ENCODE measurements at regions not wholly inside any gene's neighbourhood (a gene's known extent, or its start where the extent isn't known, plus 50 kb on each side); places are given as distances from the start of the nearest gene placed in this dataset.

DNA sequence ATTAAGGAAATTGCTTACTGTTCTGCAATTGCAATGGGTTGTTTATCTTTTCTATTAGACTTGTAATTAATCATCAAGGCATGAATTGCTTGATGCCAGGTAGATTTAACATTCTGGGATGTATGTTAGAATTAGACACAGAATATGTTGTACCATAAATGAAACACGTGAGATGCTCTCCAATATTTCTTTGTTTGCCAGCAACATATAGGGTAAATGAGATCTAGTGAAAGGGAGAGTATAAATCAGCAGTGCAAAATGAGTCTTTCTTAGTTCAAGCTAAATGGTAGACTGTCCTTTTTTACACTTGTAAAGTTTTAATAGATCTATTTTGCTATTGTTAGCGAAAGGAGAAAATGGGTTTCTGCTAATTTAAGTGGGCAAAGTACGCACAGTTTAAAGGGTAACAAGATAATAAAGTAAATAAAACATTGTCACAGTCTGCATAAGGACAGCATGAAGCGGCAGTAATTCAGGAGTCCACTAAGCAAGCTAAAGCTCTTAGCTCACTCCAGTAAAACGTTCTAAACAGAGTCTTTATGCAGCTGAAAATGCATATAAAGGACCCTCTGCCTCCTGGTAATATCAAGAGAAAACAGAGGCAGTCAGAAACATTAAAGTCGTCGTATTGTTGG, 1137.1 kb downstream of the OLFM4 start:
- DNase-seq: no peak

GRCh38 chr13:54173996-54174395, 1145.4 kb downstream of the OLFM4 start:
- DNase-seq: no peak

DNA sequence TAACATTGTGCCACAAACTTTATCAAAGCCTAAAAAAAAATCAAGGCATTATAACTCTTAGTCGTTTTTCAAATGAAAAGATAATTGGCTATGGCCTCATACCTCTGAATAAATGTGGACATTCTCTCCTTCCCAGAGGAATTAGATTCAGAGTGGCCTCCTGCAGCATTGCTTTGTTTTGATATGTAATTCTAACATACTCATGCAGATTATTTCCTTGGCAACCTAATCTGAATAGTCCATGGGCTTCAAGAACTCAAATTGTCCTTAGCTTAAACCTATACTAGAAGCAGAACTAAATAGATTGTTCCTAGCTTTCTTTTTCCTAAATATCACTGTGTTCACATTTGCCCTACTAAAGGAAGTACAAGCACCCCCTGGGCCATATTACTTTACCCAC, 1146.9 kb downstream of the OLFM4 start:
- DNase-seq: no peak

- DNase-seq: no peak
Observed at GRCh38 chr13:54177466-54177865, 1148.9 kb downstream of the OLFM4 start.

DNA sequence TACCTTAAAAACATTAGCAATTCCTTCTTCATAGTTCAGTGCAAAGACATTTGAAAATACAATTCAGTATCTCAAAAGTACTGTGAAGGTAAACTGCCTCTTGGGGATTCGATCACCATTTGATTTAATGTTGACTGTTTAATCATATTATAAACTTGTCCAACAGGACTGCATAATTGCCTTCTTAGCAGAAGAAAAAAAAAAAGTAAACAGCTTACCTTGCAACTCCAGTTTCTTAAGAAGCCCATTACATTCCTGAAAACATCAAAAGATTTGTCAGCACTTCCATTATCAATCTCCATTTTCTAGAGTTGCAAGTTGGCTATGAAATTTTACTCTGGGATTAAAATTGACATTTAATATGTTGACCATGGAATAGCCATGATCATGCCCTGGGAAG, 1154.6 kb downstream of the OLFM4 start:
- no peak for DNase-seq

GRCh38 chr13:54183728-54184127, 1155.1 kb downstream of the OLFM4 start:
- no peak for DNase-seq

DNA sequence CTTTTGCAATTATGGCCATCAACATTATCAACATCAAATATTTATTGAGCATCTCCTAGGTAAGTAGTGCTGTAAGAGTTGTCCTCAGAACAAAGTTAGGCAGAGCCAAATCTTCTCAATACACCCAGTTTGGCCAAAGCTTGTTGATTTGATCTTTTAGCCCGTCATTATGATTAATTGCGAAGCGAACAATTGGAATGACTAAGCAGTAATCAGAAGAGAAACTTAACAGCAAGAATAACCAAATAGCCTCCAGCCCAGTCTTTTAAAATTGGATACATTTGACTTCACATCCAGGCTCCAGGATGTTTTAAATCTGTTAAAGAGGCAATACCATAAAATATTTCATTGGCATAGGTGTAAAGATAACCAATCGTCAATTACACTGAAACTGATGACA, 1156.0 kb downstream of the OLFM4 start:
- DNase-seq: no peak

GRCh38 chr13:54185101-54185500, 1156.5 kb downstream of the OLFM4 start:
- no peak for DNase-seq

GRCh38 chr13:54185785-54186184, 1157.2 kb downstream of the OLFM4 start:
- DNase-seq: no peak

DNA sequence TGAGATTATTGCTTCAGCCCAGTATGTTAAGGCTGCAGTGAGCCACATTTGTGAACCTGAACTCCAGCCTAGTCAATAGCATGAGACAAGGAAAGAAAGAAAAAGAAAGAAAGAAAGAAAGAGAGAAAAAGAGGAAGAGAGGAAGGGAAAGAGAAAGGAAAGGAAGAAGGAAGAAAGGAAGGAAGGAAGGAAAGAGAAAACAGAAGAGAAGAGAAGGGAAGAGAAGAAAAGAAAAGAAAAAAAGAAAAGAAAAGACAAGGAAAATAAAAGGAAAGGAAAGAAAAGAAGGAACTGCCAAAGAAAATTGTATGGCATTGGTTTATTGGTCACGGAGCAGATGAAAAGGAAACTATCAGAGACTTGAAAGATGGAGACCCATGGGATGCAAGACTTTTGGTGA, 1158.8 kb downstream of the OLFM4 start:
- no peak for DNase-seq

- peak in 2 of 51 donors; percentile 1 to 30 for DNase-seq
Observed at GRCh38 chr13:54194233-54195024, 1165.8 kb downstream of the OLFM4 start.

GRCh38 chr13:54196684-54197083, 1168.1 kb downstream of the OLFM4 start:
- no peak for DNase-seq

DNA sequence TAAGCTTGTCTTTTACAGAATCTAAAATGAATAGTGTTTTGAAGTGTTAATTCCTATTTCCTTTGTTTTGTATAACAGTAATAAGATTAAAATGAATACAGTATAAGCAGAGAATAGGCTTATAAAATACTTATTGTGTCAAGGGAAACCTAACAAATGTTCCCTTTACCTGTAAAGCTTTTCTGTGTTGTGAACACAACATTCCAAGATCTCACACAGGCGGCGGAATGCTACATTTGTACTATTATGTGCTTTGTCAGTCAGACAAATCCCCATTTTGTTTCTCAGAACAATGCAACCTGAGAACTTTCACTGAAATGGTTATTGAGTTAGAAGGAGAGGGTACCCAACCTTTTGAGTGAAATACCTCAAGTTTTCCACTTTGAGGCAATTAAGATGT, 1170.3 kb downstream of the OLFM4 start:
- DNase-seq: no peak

DNA sequence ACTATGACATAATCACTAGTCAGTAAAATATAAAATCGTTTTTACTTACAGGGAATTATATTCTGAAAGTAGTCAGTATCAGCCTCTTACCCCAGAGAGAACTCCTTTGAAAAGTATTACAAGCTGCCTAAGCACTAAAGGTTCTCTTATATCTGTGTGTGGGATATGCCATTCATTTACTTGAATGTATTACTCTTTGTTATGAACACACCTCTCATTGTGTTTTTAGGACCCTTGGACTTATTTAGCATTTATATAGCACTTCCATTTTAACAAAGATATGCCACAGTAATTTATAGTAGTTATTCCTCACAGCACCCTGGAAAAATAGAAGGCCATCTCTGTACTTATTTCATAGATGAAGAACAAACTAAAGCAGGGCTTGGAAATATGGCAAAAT, 1178.0 kb downstream of the OLFM4 start:
- DNase-seq: no peak

- DNase-seq: no peak
Observed at GRCh38 chr13:54210397-54211049, 1181.9 kb downstream of the OLFM4 start.

DNA sequence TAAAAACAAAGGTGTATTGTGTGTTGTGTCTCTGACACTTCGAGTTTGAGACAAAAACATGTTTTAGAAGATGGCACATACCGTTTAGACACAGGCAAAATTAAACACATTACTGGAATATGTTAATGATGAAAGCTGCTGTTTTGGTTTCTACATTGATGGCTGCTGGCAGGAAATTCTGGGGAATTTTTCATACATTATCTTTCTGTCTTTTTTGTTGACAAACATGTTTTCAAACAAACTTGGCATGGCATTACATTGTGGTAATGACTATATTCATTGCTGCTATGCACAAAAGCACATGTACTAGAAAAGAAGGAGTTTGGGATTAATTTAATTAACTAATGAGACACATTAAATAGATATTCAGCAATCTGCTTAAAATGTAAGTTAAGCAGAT, 1187.6 kb downstream of the OLFM4 start:
- no peak for DNase-seq

DNA sequence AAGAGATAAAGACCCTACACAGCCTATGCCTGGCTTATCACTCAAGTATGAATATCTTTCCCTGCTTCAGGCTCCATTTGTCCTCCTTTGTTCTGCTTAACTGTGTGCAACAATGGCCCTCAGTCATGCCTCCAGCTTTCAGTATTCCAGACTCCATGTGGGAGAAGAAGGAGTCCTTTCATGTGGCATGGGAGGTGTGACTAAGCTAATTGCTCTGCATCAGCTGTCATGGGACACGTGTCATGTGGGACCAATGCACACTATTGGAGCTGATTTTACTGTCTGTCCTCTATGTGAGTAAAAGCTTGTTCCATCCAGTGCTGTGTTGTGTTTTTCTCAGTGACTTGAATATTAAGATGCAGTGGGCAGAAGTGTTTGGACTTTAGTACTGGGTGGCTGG, 1198.3 kb downstream of the OLFM4 start:
- DNase-seq: peak in 12 of 51 donors; percentile 1 to 26 (median 5)

GRCh38 chr13:54232700-54233099, 1204.1 kb downstream of the OLFM4 start:
- no peak for DNase-seq

DNA sequence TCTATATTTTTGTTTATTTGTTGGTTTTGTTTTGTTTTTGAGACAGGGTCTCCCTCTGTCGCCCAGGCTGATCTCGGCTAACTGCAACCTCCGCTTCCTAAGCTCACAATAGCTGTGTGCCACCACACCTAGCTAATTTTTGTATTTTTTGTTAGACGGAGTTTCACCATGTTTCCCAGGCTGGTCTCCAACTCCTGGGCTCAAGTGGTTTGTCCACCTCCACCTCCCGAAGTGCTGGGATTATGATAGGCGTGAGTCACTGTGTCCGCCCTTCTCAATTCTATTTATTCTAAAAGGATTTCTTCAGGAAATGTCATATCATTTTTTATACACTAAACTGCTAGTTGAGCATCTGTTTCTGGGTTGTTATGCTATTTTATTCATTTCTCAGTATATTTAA, 1206.0 kb downstream of the OLFM4 start:
- DNase-seq: no peak

DNA sequence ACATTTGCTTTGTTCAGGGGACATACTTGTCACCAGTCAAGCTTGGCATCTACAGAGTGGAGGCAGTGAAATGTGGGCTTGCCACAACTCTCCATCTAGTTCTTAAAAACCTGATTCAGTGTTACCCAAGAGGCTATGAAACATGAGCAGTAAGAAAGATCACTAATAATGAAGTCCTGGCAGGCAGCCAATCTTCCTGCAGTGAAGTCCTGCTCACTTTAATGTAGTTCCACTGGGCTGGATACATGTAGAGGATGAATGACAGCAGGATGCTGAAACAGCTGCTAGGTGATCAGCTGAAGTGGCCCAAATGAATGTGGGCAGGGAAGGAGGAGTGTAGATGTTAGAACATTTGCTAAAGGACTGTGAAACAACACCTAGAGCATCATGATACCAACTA, 1213.1 kb downstream of the OLFM4 start:
- DNase-seq: no peak

DNA sequence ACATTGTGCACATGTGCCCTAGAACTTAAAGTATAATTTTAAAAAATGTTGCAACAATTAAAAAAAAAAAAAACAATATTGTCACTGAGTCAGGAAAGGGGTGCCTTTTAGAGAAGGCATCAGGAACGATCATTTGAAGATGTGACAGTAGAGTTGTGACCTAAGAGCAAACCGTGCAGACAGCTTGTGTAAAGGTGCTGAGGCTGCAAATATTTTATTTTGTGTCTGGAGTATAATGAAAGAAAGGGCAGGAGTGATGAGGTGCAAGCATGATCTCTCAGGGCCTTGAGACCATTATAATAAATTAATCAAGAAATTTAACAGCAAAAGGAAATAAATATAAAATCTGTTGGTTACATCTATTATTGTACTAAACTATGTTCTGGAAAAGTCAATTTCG, 1219.7 kb downstream of the OLFM4 start:
- DNase-seq: no peak

DNA sequence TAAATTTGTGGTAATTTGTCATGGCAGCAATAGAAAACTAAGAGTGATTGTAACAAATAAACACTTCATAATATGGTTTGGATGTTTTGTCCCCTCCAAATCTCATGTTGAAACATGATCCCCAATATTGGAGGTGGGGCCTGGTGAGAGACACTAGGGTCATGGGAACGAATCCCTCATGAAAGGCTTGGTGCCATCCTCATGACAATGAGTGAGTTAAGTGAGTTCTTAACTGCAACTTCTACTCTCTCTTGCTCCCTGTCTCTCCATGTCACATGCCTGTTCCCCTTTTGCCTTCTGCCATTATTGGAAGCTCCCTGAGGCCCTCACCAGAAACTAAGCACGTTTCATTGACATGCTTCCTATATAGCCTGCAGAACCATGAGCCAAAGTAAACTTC, 1233.2 kb downstream of the OLFM4 start:
- no peak for DNase-seq

GRCh38 chr13:54263868-54264267, 1235.3 kb downstream of the OLFM4 start:
- no peak for DNase-seq
